ENCODE measurements at regions not wholly inside any gene's neighbourhood (a gene's known extent, or its start where the extent isn't known, plus 50 kb on each side); places are given as distances from the start of the nearest gene placed in this dataset.

DNA sequence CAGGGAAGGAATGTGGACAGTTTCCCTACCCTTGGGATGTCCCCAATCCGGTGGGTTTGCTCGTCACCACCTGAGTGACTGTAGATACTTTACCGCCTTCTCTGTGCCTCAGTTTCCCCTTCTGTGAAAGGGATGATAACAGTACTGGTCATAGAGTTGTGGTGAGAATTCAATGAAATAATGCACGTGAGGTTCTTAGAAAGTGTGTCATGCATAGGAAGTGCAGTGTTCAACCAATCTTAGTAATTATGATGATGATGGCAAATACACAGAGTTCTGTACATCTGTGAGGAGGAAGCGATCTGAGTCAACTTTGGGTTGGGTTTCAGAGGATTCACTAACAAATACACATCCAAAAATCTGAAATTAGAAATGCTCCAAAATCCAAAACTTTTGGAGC lies 114.6 kb upstream of the HS3ST2 start:
- Histone ChIP-seq H3K27ac (ENCODE audit: low read depth) (no peak overlapping the region), H3K4me2 (no peak overlapping the region), H3K4me1 (ENCODE audit: insufficient read depth) (no peaks in the 10 kb centered on the region), H2AFZ (no peak overlapping the region), H3F3A (replicated peaks; ENCODE audit: low read depth) (peaks cover 5% of the 10 kb centered on the region; the same call in 1 of the 2 replicates), H4K20me1 (replicated peaks; ENCODE audit: insufficient read depth) (no peaks in the 10 kb centered on the region), H3K9me2 (ENCODE audit: insufficient read depth) (peaks cover 6% of the 10 kb centered on the region; the same call in 1 of the 2 replicates), H3K27me3 (ENCODE audit: insufficient read depth) (no peaks in the 10 kb centered on the region), H3K79me2 (replicated peaks; ENCODE audit: insufficient read depth) (no peaks in the 10 kb centered on the region), H3K4me3 (no peak overlapping the region), H3K36me3 (ENCODE audit: insufficient read depth) (no peaks in the 10 kb centered on the region)
- H3K9me3 Mint-ChIP-seq, result no peaks in the 10 kb centered on the region
- peaks cover 11% of the 10 kb centered on the region for H3K27me3 Mint-ChIP-seq (ENCODE audit: insufficient read depth, low read depth, poor library complexity)
- H3K36me3 Mint-ChIP-seq (ENCODE audit: low read depth), result no peaks in the 10 kb centered on the region
- H3K4me3 Mint-ChIP-seq, result no peak overlapping the region
- no peak overlapping the region for H3K27ac Mint-ChIP-seq
- H3K4me1 Mint-ChIP-seq, result peaks cover 3% of the 10 kb centered on the region; the same call in 2 of the 3 replicates
- DNase-seq (ENCODE audit: low spot score), result no peak
- no peak for ATAC-seq
- TF ChIP-seq ZNF331 (CRISPR knock-in tag; IDR thresholded peaks at IDR 0.05; ENCODE audit: low read depth) (no peak), JUNB (IDR thresholded peaks at IDR 0.05; ENCODE audit: unreplicated experiment) (no peak), STAT1 (IDR thresholded peaks at IDR 0.05; ENCODE audit: unreplicated experiment) (no peak), NANOG (IDR thresholded peaks at IDR 0.05; ENCODE audit: borderline replicate concordance) (no peak), EZH2 (IDR thresholded peaks at IDR 0.05; ENCODE audit: low read depth, unreplicated experiment) (no peak)

GRCh38 chr16:22705799-22706198 lies 108.2 kb upstream of the HS3ST2 start:
- Mint-ChIP-seq H3K4me3 (no peak overlapping the region), H3K27me3 (ENCODE audit: insufficient read depth, low read depth, poor library complexity) (peaks cover 2% of the 10 kb centered on the region), H3K4me1 (peaks cover 8% of the 10 kb centered on the region; the same call in 2 of the 3 replicates), H3K27ac (no peak overlapping the region), H3K36me3 (ENCODE audit: low read depth) (no peaks in the 10 kb centered on the region), H3K9me3 (no peaks in the 10 kb centered on the region)
- H3K27ac ChIP-seq (ENCODE audit: low read depth), result no peak overlapping the region
- DNase-seq (ENCODE audit: low spot score) (no peak), ATAC-seq (no peak)
- no peaks in the 10 kb centered on the region for H4K20me1 ChIP-seq (replicated peaks; ENCODE audit: insufficient read depth)
- H2AFZ ChIP-seq, result no peak overlapping the region
- no peaks in the 10 kb centered on the region for H3K27me3 ChIP-seq (ENCODE audit: insufficient read depth)
- H3K4me1 ChIP-seq (ENCODE audit: insufficient read depth), result no peaks in the 10 kb centered on the region
- no peaks in the 10 kb centered on the region for H3K79me2 ChIP-seq (replicated peaks; ENCODE audit: insufficient read depth)
- H3K36me3 ChIP-seq (ENCODE audit: insufficient read depth), result no peaks in the 10 kb centered on the region
- no peaks in the 10 kb centered on the region for H3F3A ChIP-seq (replicated peaks; ENCODE audit: low read depth)
- H3K4me2 ChIP-seq, result no peak overlapping the region
- H3K9me2 ChIP-seq (ENCODE audit: insufficient read depth), result no peaks in the 10 kb centered on the region
- no peak overlapping the region for H3K4me3 ChIP-seq
- TF ChIP-seq CREB1 (CRISPR knock-in tag; IDR thresholded peaks at IDR 0.05; ENCODE audit: low read depth), result no peak
- TF ChIP-seq REST (IDR thresholded peaks at IDR 0.05; ENCODE audit: unreplicated experiment), result no peak
- TF ChIP-seq, protein P1, sequence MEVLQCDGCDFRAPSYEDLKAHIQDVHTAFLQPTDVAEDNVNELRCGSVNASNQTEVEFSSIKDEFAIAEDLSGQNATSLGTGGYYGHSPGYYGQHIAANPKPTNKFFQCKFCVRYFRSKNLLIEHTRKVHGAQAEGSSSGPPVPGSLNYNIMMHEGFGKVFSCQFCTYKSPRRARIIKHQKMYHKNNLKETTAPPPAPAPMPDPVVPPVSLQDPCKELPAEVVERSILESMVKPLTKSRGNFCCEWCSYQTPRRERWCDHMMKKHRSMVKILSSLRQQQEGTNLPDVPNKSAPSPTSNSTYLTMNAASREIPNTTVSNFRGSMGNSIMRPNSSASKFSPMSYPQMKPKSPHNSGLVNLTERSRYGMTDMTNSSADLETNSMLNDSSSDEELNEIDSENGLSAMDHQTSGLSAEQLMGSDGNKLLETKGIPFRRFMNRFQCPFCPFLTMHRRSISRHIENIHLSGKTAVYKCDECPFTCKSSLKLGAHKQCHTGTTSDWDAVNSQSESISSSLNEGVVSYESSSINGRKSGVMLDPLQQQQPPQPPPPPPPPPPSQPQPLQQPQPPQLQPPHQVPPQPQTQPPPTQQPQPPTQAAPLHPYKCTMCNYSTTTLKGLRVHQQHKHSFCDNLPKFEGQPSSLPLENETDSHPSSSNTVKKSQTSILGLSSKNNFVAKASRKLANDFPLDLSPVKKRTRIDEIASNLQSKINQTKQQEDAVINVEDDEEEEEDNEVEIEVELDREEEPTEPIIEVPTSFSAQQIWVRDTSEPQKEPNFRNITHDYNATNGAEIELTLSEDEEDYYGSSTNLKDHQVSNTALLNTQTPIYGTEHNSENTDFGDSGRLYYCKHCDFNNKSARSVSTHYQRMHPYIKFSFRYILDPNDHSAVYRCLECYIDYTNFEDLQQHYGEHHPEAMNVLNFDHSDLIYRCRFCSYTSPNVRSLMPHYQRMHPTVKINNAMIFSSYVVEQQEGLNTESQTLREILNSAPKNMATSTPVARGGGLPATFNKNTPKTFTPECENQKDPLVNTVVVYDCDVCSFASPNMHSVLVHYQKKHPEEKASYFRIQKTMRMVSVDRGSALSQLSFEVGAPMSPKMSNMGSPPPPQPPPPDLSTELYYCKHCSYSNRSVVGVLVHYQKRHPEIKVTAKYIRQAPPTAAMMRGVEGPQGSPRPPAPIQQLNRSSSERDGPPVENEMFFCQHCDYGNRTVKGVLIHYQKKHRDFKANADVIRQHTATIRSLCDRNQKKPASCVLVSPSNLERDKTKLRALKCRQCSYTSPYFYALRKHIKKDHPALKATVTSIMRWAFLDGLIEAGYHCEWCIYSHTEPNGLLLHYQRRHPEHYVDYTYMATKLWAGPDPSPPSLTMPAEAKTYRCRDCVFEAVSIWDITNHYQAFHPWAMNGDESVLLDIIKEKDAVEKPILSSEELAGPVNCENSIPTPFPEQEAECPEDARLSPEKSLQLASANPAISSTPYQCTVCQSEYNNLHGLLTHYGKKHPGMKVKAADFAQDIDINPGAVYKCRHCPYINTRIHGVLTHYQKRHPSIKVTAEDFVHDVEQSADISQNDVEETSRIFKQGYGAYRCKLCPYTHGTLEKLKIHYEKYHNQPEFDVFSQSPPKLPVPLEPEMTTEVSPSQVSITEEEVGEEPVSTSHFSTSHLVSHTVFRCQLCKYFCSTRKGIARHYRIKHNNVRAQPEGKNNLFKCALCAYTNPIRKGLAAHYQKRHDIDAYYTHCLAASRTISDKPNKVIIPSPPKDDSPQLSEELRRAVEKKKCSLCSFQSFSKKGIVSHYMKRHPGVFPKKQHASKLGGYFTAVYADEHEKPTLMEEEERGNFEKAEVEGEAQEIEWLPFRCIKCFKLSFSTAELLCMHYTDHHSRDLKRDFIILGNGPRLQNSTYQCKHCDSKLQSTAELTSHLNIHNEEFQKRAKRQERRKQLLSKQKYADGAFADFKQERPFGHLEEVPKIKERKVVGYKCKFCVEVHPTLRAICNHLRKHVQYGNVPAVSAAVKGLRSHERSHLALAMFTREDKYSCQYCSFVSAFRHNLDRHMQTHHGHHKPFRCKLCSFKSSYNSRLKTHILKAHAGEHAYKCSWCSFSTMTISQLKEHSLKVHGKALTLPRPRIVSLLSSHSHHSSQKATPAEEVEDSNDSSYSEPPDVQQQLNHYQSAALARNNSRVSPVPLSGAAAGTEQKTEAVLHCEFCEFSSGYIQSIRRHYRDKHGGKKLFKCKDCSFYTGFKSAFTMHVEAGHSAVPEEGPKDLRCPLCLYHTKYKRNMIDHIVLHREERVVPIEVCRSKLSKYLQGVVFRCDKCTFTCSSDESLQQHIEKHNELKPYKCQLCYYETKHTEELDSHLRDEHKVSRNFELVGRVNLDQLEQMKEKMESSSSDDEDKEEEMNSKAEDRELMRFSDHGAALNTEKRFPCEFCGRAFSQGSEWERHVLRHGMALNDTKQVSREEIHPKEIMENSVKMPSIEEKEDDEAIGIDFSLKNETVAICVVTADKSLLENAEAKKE (CRISPR knock-in tag; IDR thresholded peaks at IDR 0.05), result no peak
